ENCODE measurements at regions not wholly inside any gene's neighbourhood (a gene's known extent, or its start where the extent isn't known, plus 50 kb on each side); places are given as distances from the start of the nearest gene placed in this dataset.

GRCh38 chr17:71399221-71399620, 721.6 kb upstream of the SOX9 start:
- intact Hi-C loops (cut with micrococcal nuclease): no loop called here
- Mint-ChIP-seq H3K27ac (no peak overlapping the region), H3K4me3 (no peak overlapping the region), H3K27me3 (no peaks in the 10 kb centered on the region), H3K4me1 (no peaks in the 10 kb centered on the region), H3K9me3 (ENCODE audit: insufficient read depth) (no peaks in the 10 kb centered on the region)
- H3K4me2 ChIP-seq (replicated peaks; ENCODE audit: low read depth, low read length, poor library complexity, severe bottlenecking): no peak overlapping the region
- no peaks in the 10 kb centered on the region for H3K79me2 ChIP-seq (ENCODE audit: control insufficient read depth, insufficient read depth, low read length)
- H3K9ac ChIP-seq (ENCODE audit: low read length): no peak overlapping the region
- no peak for TF ChIP-seq EZH2 (IDR thresholded peaks at IDR 0.05; ENCODE audit: borderline replicate concordance, insufficient read depth, low read depth, low read length, poor library complexity, severe bottlenecking)
- no peak for TF ChIP-seq CTCF (IDR thresholded peaks at IDR 0.05)
- peaks cover 0 to 9% (median 0%) of the 10 kb centered on the region in 3 donors for H3K9me3 ChIP-seq (ENCODE audit: control extremely low read depth in 1 of 3, control insufficient read depth in 2 of 3, insufficient read depth in 1 of 3, low read length in 2 of 3)
- CTCF ChIA-PET: no interaction called here
- H4K20me1 ChIP-seq (ENCODE audit: control insufficient read depth, insufficient read depth, low read length, poor library complexity, severe bottlenecking): no peaks in the 10 kb centered on the region
- H3K4me3 ChIP-seq (ENCODE audit: control extremely low read depth in 1 of 5, extremely low read depth in 1 of 5, insufficient read depth in 1 of 5, low read depth in 2 of 5, low read length in 4 of 5): no peak overlapping the region
- H2AFZ ChIP-seq (ENCODE audit: insufficient read depth, low read depth, low read length, poor library complexity, severe bottlenecking): no peak overlapping the region
- no peak overlapping the region for H3K27ac ChIP-seq (ENCODE audit: low read length in 2 of 2)
- no peak for DNase-seq
- no peak for ATAC-seq (ENCODE audit: low read depth)
- H3K27me3 ChIP-seq (replicated peaks in 1 of 4; ENCODE audit: control extremely low read depth in 1 of 4, control insufficient read depth in 3 of 4, insufficient read depth in 4 of 4, low read length in 3 of 4): no peaks in the 10 kb centered on the region
- H3K36me3 ChIP-seq (replicated peaks in 1 of 2; ENCODE audit: control extremely low read depth in 1 of 2, control insufficient read depth in 1 of 2, extremely low read depth in 1 of 2, insufficient read depth in 2 of 2, low read length in 1 of 2): no peaks in the 10 kb centered on the region
- no peaks in the 10 kb centered on the region for H3K4me1 ChIP-seq (ENCODE audit: control insufficient read depth in 2 of 2, insufficient read depth in 2 of 2, low read length in 2 of 2)
- POLR2A ChIA-PET: no interaction called here
- WGBS (ENCODE audit: insufficient coverage): no CpG with 5 or more reads among the region's 3 CpGs

GRCh38 chr17:71399649-71400048, 721.2 kb upstream of the SOX9 start:
- intact Hi-C loops (cut with micrococcal nuclease): no loop called here
- H3K4me3 ChIP-seq (ENCODE audit: control extremely low read depth in 1 of 5, extremely low read depth in 1 of 5, insufficient read depth in 1 of 5, low read depth in 2 of 5, low read length in 4 of 5): no peak overlapping the region
- no peaks in the 10 kb centered on the region for H4K20me1 ChIP-seq (ENCODE audit: control insufficient read depth, insufficient read depth, low read length, poor library complexity, severe bottlenecking)
- ChIA-PET POLR2A (no interaction called here), CTCF (no interaction called here)
- H3K36me3 ChIP-seq (replicated peaks in 1 of 2; ENCODE audit: control extremely low read depth in 1 of 2, control insufficient read depth in 1 of 2, extremely low read depth in 1 of 2, insufficient read depth in 2 of 2, low read length in 1 of 2): no peaks in the 10 kb centered on the region
- TF ChIP-seq CTCF (IDR thresholded peaks at IDR 0.05) (no peak), EZH2 (IDR thresholded peaks at IDR 0.05; ENCODE audit: borderline replicate concordance, insufficient read depth, low read depth, low read length, poor library complexity, severe bottlenecking) (no peak)
- no peak overlapping the region for H3K4me2 ChIP-seq (replicated peaks; ENCODE audit: low read depth, low read length, poor library complexity, severe bottlenecking)
- H3K4me1 ChIP-seq (ENCODE audit: control insufficient read depth in 2 of 2, insufficient read depth in 2 of 2, low read length in 2 of 2): no peaks in the 10 kb centered on the region
- no CpG with 5 or more reads among the region's 1 CpG for WGBS (ENCODE audit: insufficient coverage)
- no peak overlapping the region for H3K4me3 Mint-ChIP-seq
- H3K9me3 ChIP-seq (ENCODE audit: control extremely low read depth in 1 of 3, control insufficient read depth in 2 of 3, insufficient read depth in 1 of 3, low read length in 2 of 3): peaks cover 0 to 9% (median 0%) of the 10 kb centered on the region in 3 donors
- H3K27me3 ChIP-seq (replicated peaks in 1 of 4; ENCODE audit: control extremely low read depth in 1 of 4, control insufficient read depth in 3 of 4, insufficient read depth in 4 of 4, low read length in 3 of 4): no peaks in the 10 kb centered on the region
- no peaks in the 10 kb centered on the region for H3K79me2 ChIP-seq (ENCODE audit: control insufficient read depth, insufficient read depth, low read length)
- H3K4me1 Mint-ChIP-seq: no peaks in the 10 kb centered on the region
- no peak overlapping the region for H3K27ac ChIP-seq (ENCODE audit: low read length in 2 of 2)
- no peak overlapping the region for H3K27ac Mint-ChIP-seq
- no peaks in the 10 kb centered on the region for H3K27me3 Mint-ChIP-seq
- no peak for ATAC-seq (ENCODE audit: low read depth)
- H2AFZ ChIP-seq (ENCODE audit: insufficient read depth, low read depth, low read length, poor library complexity, severe bottlenecking): no peak overlapping the region
- no peaks in the 10 kb centered on the region for H3K9me3 Mint-ChIP-seq (ENCODE audit: insufficient read depth)
- no peak for DNase-seq
- no peak overlapping the region for H3K9ac ChIP-seq (ENCODE audit: low read length)

Data from B cell (primary cell).